GM12874 (cell line): ENCODE measurements at regions not wholly inside any gene's neighbourhood (a gene's known extent, or its start where the extent isn't known, plus 50 kb on each side); places are given as distances from the start of the nearest gene placed in this dataset.

Experiments
- TF ChIP-seq, protein P1 (sequence below): IDR thresholded peaks from 2 replicates; pipeline ENCODE4 v1.5.1; 2011; ENCODE audit warnings: low read depth, mild to moderate bottlenecking, control low read depth, low read length, moderate library complexity; ENCODE audit not compliant: insufficient read depth

GRCh38 chrX:22803353-22803752 is 196.4 kb upstream of the DDX53 start:
- TF ChIP-seq, protein P1, sequence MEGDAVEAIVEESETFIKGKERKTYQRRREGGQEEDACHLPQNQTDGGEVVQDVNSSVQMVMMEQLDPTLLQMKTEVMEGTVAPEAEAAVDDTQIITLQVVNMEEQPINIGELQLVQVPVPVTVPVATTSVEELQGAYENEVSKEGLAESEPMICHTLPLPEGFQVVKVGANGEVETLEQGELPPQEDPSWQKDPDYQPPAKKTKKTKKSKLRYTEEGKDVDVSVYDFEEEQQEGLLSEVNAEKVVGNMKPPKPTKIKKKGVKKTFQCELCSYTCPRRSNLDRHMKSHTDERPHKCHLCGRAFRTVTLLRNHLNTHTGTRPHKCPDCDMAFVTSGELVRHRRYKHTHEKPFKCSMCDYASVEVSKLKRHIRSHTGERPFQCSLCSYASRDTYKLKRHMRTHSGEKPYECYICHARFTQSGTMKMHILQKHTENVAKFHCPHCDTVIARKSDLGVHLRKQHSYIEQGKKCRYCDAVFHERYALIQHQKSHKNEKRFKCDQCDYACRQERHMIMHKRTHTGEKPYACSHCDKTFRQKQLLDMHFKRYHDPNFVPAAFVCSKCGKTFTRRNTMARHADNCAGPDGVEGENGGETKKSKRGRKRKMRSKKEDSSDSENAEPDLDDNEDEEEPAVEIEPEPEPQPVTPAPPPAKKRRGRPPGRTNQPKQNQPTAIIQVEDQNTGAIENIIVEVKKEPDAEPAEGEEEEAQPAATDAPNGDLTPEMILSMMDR: no peak

- TF ChIP-seq, protein P1: no peak
Measured at GRCh38 chrX:22810876-22811275, 188.9 kb upstream of the DDX53 start.

DNA sequence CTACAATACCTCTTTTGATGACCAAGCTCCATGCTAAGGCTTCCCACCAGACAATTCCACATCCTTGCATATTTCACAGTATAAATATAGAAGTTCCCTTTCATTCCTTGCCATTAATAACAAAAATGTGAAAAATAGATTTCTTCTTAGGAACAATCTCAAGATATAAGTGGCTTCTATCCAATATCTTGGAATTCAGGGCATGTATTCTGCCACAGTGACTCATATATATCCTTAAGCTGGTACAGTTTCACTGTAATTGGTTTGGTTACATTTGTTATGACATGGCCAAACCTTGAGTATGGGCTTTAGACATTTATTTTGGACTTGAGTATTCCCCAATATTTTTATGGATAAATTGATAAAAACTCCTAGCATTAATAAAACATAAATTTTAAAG is 181.7 kb upstream of the DDX53 start:
- TF ChIP-seq, protein P1: no peak

DNA sequence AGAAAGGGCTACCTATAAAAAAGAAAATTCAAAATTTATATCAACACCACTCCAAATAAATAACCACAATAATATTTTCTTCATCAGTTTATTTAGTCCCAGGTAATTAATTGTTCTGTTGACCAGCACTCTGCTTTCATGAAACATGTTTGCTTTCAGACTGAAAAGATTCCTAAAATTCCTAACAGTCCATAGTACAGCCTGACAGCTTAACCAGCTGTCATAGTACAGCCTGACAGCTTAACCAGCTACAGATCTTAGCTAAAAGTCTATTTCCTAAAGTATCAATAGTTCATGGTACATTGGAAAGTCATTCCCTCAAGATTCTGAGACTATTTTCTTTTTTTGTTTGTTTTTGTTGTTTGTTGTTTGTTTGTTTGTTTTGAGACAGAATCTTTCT is 144.1 kb upstream of the DDX53 start:
- TF ChIP-seq, protein P1: no peak

GRCh38 chrX:22859642-22860041 is 140.1 kb upstream of the DDX53 start:
- TF ChIP-seq, protein P1: no peak

DNA sequence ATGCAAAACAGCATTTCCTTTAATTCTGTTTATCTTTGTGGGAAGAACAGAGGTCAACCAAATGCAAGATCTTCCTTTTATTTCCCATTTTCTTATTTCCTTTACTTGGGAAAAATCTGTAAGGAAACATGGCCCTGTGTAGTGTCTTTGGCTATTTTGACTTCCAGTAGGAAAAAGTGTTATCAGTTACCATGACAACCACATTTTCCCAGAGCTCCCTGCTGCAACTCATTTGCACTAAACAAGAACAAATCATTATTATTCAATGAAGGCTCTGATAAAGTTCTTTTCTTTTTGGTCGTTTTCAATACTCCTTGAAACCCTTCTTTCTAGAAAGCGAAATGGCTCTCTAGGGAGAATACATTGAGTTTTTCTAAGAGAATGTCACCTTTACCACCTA is 117.2 kb upstream of the DDX53 start:
- TF ChIP-seq, protein P1: no peak

DNA sequence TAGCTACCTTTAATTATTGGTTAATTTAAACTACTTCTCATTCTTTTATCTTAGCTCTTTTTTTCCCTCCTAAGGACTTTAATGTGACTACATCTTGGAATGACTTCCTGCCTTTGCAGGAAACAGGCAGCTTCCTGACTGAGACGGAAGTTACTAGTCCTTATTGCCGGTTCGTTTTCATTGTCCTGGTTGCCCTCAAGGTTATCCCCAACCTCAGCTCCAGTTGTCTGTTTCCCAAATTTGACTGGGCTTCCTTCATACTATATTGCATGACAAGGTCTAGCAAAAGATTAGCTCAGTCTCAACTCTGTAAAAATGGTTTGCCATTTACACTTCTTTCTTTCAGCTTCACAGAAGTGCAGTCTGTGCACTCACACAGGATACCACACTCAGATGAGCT is 109.9 kb upstream of the DDX53 start:
- TF ChIP-seq, protein P1: no peak

GRCh38 chrX:22912616-22913015 is 87.1 kb upstream of the DDX53 start:
- TF ChIP-seq, protein P1: no peak
